ENCODE measurements at regions not wholly inside any gene's neighbourhood (a gene's known extent, or its start where the extent isn't known, plus 50 kb on each side); places are given as distances from the start of the nearest gene placed in this dataset.
A peak's percentile ranks its signal among the peaks of the same experiment; 100 is the strongest.

DNA sequence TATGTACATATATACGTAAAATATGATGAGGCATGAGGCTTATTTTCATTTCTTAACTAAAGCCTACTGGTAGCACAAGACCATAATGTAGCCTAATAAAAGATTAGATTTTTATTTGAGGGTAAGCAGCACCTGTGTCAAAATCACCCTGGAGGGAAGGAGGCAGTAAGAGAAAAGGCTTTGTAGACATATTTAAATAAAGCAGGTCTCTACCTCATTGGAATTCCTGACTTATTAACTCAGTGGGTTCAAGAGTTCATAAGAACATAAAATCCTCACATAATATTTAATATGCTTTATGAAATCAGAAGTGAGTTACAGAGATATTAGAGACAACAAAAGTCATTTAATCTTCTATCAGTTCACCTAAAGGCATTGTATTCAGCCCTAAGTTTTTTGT lies 261.6 kb upstream of the ANKRD50 start:
- DNase-seq: no peak

DNA sequence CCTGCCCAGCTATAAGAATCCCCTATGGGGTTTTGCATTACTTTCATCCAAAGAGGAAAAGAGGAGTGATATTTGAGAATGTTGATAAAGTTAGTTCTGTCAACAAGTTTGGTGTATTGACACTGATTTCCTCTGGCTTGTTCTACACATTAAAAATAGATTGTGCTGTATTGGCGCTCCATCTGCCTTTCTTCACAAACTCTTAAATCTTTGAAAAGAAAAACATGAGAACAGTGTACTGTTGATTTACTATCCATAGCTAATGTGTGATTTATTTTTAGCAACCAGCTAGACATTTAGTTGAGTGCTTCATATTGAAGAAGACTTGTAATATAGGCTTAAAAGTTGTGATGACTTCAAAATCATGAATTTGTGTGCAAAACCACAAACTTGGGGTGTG lies 261.2 kb upstream of the ANKRD50 start:
- DNase-seq: no peak

DNA sequence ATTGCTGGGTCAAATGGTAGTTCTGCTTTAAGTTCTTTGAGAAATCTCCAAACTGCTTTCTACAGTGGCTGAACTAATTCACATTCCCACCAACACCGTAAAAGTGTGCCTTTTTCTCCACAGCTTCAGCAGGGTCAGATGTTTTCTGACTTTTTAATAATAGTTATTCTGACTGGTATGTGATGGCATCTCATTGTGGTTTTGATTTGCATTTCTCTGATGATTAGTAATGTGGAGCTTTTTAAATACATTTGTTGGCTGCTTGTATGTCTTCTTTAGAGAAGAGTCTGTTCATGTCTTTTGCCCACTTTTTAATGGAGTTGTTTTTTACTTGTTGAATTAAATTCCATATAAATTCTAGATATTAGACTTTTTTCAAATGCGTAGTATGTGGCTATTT lies 257.5 kb upstream of the ANKRD50 start:
- no peak for DNase-seq

DNA sequence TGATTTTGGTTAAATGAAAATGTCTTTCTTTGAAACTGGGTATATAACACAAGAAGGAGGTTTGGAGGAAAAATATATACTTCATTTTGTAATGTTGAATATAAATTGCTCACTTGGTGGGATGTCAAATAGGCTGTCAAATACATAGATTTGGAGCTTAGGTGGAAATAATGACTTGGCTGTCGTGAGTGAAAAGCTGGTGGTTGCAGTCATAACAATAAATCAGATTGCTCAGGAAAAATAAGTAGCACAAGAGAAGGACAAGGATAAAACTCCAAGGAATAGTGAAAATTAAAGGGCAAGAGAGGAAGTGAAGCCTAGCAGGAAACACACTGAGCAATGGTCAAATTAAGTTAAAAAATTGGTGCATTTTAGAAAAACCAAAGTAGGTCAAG lies 253.0 kb upstream of the ANKRD50 start:
- no peak for DNase-seq

DNA sequence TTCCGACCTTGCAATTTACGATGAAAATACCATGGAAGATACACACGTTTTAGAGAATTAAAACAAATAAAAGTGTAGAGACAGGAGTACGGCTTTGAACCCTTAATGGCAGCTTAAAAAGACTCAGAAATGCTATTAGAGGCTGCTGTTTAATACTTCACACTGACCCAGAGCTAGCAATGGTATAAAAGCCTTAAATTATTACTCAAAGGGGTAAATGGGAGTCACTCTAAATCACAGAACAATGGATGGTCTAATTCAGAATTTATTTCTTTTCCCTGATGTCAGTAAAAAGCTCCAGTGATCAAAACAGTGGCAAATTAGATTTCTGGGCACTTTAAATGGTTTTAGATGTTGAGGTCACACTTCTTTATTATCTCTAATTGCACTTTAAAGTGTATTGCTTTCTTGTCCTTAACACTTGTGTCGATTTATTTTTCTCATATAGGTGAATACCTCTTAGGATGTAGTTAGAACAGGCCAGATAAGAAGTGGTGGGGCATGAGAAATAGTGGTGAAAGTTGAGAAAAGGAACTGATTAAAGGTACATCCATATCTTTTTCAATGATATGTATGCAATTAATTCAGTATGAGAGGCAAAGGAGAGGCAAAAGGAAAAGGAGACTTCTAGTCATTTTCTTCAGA lies 252.4 kb upstream of the ANKRD50 start:
- DNase-seq: peak; percentile 14

DNA sequence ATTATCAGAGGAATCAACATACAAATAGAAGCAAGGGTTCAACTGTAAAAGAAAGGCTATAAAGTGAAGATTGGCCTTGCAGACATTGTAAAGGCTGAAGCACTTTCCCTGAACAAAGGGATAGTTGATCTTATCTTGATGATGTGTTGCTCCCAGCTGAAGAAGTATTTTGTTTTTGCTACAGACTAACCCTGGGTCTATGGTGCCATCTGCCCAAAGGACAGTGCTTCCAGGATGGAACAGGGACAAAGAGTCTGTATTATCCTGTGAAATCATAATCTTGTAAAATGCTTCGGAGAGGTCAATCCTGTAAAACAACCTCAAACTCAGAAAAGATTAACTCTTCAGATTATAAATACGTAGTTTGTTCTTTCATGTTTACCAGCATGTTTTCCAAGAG lies 251.7 kb upstream of the ANKRD50 start:
- DNase-seq: peak; percentile 68

DNA sequence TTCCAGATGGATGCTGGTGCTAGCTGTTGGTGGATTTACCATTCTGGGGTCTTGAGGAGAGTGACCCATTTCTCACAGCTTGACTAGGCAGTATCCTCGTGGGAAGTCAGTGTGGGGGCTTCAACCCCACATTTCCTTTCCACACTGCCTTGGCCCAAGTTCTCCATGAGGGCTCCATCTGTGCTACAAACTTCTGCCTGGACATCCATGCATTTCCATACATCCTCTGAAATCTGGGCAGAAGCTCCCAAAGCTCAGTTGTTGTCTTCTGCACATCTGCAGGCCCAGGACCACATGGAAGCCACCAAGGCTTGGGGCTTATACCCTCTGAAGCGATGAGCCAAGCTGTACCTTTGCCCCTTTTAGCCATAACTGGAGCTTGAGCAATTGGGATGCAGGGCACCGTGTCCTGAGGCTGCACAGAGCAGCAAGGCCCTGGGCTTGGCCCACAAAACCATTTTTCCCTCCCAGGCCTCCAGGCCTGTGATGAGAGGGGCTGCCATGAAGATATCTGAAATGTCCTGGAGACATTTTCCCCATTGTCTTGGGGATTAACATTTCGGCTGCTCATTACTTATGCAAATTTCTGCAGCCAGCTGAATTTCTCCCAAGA lies 248.7 kb upstream of the ANKRD50 start:
- no peak for DNase-seq

DNA sequence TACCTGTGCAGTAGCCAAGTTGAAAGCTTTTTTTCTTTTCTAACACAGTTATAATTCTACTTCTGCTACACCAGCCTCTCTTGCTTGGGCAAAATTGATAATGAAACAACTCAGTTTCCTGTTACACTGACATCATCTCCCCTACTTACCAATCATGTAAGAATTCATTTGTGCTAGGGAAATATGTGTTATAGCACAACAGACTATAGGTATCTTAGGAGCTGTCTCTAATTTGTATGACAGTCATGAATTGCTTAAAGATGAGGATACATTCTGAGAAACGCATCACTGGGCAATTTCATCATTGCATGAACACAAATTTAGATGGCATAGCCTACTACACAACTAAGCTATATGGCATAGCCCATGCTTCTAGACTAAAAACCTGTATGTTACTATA lies 246.3 kb upstream of the ANKRD50 start:
- no peak for DNase-seq

DNA sequence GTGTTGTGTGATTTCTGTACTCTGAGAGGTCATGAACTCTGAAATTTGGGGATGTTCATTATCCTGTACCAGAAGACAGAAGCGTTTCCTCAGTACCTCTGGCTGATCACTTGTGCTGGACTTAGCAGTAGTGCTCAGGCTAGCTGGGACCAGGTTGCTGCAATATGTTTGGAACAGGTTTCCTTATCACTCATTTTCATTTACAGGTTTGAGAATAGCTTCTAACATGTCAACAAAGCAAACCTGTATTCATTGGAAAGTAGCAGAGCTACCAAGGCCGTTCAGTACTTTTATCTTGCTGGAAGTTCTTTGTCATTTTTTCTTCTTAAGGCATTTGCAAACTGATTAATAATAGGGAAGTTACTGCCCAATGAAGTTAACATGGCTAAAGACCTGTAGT lies 242.9 kb upstream of the ANKRD50 start:
- no peak for DNase-seq

DNA sequence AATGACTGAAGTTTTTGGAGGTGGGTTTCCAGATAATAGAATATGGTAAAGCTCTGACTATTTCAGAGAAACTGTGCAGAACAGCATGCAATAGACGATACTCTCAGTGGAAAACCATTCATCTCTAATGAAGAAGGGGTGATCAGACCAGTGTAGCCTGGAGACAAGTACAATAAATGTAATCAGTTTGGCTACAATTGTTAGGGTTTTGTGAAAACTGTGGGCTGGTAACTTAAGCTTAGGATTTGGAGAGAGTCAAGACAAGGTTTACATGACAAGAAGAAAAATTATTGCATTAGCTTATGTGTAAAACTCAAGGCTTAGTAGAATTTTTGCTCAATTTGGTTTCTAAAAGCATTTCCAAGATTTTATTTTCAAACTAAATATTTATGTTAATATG lies 241.5 kb upstream of the ANKRD50 start:
- DNase-seq: no peak

DNA sequence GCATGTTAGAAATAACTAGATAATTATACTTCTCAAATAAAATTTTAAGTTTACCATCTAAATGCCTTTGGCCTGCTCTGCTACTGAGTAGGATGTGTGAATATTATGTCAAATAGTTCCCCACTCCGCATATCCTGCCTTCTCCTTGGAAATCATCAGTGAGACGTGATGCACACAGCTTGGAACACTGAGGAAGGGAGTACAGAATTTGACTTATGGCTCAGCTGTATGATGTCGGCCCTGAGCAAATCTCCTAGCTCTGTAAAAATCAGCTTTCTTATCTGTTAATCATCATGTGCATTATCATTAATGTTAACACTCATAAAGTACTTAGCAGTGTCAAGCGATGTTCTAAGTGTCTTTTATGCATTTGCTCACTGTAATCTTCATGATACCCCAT lies 241.0 kb upstream of the ANKRD50 start:
- no peak for DNase-seq

DNA sequence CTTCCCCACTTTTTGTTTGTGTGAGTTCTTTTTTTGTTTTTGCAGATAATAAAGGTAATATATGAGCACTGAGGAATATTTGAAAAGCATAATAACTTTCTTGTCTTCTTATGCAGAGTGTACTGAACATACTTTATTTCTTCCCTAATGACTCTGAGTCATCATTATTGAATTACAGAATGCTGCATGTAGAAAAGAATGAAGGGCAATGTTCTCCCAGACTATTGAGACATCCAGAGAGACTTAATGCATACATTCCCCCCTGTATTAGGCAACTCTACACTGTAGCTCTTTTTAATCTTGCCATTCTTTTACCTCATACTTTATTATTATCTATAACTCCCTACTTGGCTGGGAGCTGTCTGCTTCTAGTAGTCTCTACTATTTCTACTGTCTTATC lies 240.5 kb upstream of the ANKRD50 start:
- no peak for DNase-seq

DNA sequence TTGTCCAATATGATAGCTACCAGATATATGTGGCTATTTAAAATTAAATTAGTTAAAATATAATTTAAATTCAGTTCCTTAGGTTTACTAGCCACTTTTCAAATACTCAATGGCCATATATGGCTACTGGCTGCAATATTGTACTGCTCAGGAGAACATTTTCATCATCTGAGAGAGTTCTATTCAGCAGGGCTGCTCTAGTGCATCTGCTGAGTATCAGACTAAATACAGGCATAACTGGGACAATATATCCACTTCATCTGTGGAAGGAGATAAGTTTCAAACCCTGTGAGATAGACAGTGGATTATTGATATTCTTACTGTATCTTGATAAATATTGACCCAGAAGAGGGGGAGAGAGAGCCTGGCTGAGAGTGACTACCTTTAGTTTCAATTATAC lies 240.1 kb upstream of the ANKRD50 start:
- DNase-seq: no peak

DNA sequence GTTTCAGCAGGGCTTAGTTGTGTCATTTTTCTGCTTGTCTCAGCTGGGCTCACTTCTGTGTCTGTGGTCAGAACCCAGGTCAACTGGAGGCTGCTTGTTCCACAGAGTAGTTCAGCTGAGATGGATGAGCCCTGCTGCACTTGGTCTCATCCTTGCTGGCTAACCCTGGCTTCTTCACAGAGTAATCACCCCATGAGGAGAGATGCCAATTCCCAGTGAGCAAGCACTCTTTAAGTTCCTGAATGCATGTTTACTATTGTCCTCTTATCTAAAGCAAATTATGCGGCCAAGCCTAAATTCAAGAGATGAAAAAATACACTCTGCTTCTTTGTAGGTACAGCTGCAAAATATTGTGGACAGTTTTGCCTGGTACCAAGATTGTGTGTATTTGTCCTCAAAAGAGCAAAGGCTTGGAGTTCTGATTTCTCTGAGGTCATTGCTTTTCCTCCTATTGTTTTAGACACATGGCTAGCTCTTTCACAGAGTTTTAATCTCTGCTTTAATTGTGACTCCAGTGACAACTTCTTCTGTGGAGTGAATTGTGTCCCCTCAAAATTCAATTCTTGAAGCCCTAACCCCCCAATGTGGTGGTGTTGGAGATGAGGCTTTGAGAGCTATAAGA lies 236.6 kb upstream of the ANKRD50 start:
- DNase-seq: no peak

DNA sequence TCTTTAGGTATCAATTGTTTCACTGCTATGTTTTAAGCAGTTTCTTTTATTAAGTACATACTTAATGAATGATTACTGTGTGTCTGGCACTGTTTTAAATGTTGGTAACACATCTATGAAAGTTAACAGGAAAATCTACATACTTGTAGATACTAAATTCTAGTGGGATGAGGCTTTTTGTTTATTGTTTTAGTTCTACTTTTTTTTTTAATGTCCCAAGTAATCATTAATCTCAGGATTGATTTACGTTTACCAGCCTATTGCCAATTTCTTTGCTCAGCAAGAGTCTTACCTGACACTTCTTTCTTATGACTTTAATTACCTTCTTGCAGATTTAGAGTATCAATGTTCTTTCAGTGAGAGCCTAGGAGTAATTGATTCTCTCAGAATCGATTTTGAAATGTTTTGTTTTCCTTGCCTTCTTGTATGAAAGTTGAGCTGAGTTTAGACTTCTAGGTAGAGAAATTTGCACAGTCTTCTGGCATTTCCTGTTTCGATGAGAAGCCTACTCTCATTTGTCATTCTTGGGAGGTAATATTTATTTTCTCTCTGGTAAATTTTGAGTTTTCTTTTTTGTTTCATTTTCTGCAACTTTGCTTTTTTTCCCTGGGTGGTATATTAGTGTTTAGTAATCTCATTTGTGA lies 235.2 kb upstream of the ANKRD50 start:
- no peak for DNase-seq

DNA sequence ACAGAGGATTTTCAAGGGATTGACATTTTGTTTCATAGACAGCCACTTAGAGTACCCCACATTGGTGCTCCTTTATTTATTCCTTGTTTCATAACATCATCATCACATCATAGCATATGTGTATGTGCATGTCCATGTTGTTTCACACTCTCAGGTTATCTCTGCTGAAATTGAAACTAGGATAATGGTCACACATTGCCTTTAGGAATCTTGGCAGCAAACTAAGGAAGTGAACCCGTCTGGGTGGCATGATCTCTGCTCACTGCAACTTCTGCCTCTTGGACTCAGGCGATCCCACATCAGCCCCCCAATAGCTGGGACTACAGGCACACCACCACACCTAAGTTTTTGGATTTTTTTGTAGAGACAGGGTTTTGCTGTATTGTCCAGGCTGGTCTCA lies 234.2 kb upstream of the ANKRD50 start:
- no peak for DNase-seq

DNA sequence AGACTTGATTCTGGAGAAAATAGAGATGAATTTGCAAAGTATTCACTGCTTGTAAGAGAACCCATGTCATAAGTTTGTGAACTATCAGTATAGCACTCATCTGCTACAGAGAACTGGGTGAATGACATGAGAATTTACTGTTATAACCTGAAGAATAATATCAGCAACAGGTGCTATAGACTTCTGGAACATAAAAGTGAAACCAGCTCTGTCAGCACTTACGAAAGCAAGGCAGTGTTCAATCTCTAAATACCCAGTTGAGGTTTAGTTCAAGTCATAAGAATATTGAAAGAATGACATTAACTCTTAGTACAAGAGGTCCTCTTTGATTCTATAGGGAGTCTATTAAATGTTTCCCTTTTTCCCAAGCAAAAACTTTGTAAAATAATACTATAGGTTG lies 232.9 kb upstream of the ANKRD50 start:
- no peak for DNase-seq

DNA sequence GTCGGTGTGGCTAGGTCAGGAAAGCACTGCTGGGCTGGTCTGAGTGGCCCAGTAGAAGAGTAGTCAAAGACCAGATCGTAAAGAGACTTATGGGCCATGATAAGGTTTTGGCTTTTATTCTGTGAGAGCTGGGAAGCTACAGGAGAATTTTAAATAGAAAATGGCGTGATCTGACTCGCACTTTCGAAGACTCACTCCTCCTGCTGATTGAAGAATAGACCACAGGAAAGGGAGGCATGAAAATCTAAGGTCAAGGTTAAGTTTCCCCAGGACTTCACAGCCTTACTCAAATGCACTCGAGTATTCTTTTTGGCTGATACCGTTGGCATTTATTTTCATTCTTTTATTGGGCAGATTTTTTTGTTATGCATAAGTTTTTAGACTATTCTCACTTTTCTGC lies 231.4 kb upstream of the ANKRD50 start:
- DNase-seq: peak; percentile 8

DNA sequence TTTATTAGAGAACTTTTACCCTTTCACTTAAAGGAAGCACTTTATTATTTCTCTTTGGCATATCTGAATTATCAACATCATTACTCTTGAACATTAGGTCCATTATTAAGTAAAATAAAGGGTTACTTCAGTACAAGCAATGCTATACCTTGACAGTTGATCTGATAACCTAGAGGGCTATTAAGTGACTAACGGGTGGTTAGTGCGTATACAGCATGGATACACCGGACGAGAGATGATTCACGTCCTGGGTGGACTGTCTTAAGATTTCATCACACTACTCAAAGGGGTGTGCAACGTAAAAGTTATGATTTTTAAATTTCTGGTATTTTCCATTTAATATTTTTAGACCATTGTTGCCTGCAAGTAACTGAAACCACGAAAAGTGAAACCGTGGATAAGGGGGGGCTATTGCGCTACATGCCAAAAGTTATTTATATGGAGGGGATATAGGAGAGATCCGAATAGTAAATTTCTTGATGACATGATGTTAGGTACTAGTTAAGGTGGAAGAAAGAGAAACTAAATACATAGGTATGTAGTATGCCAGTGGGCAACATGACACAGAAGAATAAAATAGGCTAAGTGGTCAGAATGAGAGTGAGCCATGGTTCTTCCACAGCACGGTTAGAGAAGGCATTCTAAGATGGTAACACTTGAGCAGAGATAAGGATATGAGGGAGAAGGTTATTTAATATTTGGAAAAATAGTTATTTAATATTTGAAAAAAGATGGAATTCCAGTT lies 230.8 kb upstream of the ANKRD50 start:
- DNase-seq: no peak

DNA sequence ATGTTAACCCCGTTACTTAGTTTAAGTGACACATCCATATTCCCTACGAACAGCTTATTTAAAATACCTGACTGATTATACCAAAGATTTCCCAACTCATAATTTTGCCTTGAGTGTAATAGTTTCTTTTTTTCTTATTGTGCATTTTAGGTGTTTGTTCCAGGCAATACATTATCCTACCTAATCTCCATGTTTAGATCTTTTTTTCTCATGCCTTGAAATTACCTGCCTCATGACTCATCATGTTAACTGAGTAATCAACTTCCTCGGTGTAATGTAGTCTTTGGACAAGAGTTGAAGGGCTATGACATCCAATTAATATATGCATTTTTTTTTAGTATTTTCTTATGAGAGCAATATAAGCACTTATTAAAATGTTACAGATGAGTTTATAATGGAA lies 228.7 kb upstream of the ANKRD50 start:
- no peak for DNase-seq

DNA sequence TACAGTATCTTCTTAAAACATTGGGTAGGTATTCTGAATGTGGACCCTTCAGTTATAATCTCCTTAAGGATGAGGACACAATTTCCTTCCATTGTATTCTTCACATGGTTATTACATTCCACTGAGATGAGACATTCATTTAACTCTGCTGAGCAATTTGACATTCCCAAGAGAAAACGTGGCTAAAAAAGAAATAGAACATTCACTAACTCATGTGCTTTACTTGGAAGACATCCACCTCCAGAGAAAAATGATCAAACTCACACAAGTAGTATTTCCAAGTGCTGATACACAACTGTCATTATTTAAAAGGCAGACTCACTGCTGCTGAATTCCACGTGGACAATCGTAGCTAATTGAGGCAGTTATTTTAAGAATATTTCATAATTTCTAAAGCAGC lies 227.9 kb upstream of the ANKRD50 start:
- no peak for DNase-seq

DNA sequence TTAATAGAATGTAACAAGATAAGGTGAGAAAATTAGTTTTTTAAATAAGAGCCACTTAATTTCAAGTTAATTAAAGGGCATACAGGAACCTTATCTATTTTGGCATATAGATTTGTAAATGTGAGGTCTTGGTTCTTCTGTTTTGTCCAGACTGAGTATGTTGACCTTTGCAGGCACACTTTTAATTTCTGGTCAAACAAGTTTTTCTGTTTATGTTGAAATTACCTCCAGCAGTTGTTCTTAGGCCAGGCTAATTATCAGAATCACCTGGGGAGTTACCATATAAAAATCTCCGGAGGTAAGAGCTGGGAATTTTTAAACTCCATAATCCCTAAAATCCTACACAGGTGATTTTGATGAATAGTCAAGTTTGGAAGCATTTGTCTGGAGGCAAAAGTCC lies 227.4 kb upstream of the ANKRD50 start:
- no peak for DNase-seq

DNA sequence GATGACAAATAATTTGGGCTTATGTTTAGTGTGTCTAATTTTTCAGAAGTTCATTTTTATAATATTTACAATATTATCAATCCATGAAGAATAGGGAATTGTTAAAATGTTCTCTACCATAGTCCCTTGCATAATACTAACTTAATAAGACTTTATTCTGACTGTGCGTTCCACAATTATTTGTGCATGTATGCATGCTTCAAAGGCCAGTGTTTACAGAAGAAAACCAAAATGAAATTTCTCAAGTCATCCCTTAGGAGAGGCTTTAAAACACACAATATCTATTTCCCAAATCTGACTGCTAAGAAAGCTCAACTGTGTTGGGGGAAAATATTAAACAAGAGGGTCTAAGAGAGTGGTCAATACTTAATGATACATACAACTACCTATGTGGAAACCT lies 226.3 kb upstream of the ANKRD50 start:
- no peak for DNase-seq

DNA sequence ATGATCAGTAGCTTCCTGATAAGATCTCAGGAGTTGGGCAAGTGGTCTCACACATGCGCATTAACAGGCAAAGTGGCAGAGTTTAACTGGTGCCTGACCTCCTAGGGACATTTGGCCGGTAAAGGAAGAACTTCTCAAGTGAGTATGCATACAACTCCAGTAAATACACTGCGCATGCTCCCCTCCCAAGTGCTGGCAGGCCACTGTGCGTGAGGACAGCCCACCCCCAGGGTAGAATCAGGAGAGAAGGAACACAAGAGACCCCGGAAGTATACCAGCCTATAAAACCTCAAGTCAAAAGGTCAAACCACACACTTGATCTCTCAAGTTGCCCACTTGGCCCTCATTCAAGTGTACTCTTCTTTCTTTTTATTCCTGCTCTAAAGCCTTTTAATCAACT lies 225.5 kb upstream of the ANKRD50 start:
- no peak for DNase-seq

Data from NCI-H82 (cell line).